MM.1S (cell line): ENCODE measurements at regions not wholly inside any gene's neighbourhood (a gene's known extent, or its start where the extent isn't known, plus 50 kb on each side); places are given as distances from the start of the nearest gene placed in this dataset.

ENCODE experiments used
- DNase-seq: peaks from one replicate; pipeline ENCODE4 v3.0.0-alpha.2; 2015
- H2AFZ ChIP-seq: fragments of 300-600 bp; sonication (generic); 2 replicates; pipeline ENCODE4 v1.6.0; 2016; ENCODE audit warnings: antibody characterized with exemption, low read length
- H3F3A ChIP-seq: fragments of 300-600 bp; sonication (generic); 2 replicates; pipeline ENCODE4 v1.6.1; 2016; ENCODE audit warnings: mild to moderate bottlenecking, antibody characterized with exemption, low read length, moderate library complexity, mixed read lengths; ENCODE audit not compliant: insufficient read depth
- H3K27ac ChIP-seq: fragments of 300-600 bp; sonication (generic); 2 replicates; pipeline ENCODE4 v1.5.1; 2016; ENCODE audit warnings: mild to moderate bottlenecking, low read length
- H3K27me3 ChIP-seq: fragments of 300-600 bp; sonication (generic); replicated peaks from 2 replicates; pipeline ENCODE4 v1.6.0; 2016; ENCODE audit warnings: low read length; ENCODE audit not compliant: insufficient read depth
- H3K36me3 ChIP-seq: fragments of 300-600 bp; sonication (generic); replicated peaks from 2 replicates; pipeline ENCODE4 v1.6.1; 2016; ENCODE audit warnings: mild to moderate bottlenecking, low read length, mixed read lengths; ENCODE audit not compliant: insufficient read depth
- H3K4me1 ChIP-seq: fragments of 300-600 bp; sonication (generic); 2 replicates; pipeline ENCODE4 v1.6.1; 2016; ENCODE audit warnings: low read length, mixed read lengths
- H3K4me2 ChIP-seq: fragments of 300-600 bp; sonication (generic); 2 replicates; pipeline ENCODE4 v1.6.0; 2016; ENCODE audit warnings: low read depth, low read length
- H3K4me3 ChIP-seq: fragments of 300-600 bp; sonication (generic); 2 replicates; pipeline ENCODE4 v1.5.1; 2016; ENCODE audit warnings: low read length, mixed read lengths
- H3K79me2 ChIP-seq: fragments of 300-600 bp; sonication (generic); 2 replicates; pipeline ENCODE4 v1.6.1; 2016; ENCODE audit warnings: mixed run types, low read length, mixed read lengths
- H3K9ac ChIP-seq: fragments of 300-600 bp; sonication (generic); 2 replicates; pipeline ENCODE4 v1.6.1; 2016; ENCODE audit warnings: low read length, mixed read lengths
- H3K9me2 ChIP-seq: fragments of 300-600 bp; sonication (generic); replicated peaks from 2 replicates; pipeline ENCODE4 v1.6.1; 2016; ENCODE audit warnings: mild to moderate bottlenecking, low read length, mixed read lengths; ENCODE audit not compliant: insufficient read depth
- H3K9me3 ChIP-seq: fragments of 300-600 bp; sonication (generic); replicated peaks from 2 replicates; pipeline ENCODE4 v1.6.1; 2016; ENCODE audit warnings: mild to moderate bottlenecking, low read length, mixed read lengths; ENCODE audit not compliant: insufficient read depth
- H4K20me1 ChIP-seq: fragments of 300-600 bp; sonication (generic); 2 replicates; pipeline ENCODE4 v1.6.1; 2016; ENCODE audit warnings: mild to moderate bottlenecking, low read length, moderate library complexity, mixed read lengths; ENCODE audit not compliant: insufficient read depth
- EZH2 ChIP-seq: fragments of 300-600 bp; sonication (generic); optimal IDR thresholded peaks from 2 replicates; pipeline ENCODE3; 2017; ENCODE audit warnings: low read depth, mild to moderate bottlenecking, antibody characterized with exemption, low read length, mixed read lengths
- EZH2phosphoT487 ChIP-seq: fragments of 300-600 bp; sonication (generic); IDR thresholded peaks from 2 replicates; pipeline ENCODE4 v1.6.1; 2018; ENCODE audit warnings: antibody characterized with exemption, low read length
- TF ChIP-seq, protein P1 (sequence below): fragments of 300-600 bp; sonication (generic); IDR thresholded peaks from 2 replicates; pipeline ENCODE4 v1.5.1; 2016; ENCODE audit warnings: antibody characterized with exemption, low read length, mixed read lengths

- no peaks in the 10 kb centered on the region for H3F3A ChIP-seq
- no peak overlapping the region for H3K4me3 ChIP-seq
- H3K27ac ChIP-seq, result no peak overlapping the region
- H3K9ac ChIP-seq, result no peak overlapping the region
- no peaks in the 10 kb centered on the region for H3K36me3 ChIP-seq
- no peaks in the 10 kb centered on the region for H3K9me2 ChIP-seq
- H3K9me3 ChIP-seq, result no peaks in the 10 kb centered on the region
- no peak overlapping the region for H2AFZ ChIP-seq
- DNase-seq, result no peak
- H4K20me1 ChIP-seq, result no peaks in the 10 kb centered on the region
- no peaks in the 10 kb centered on the region for H3K79me2 ChIP-seq
- H3K4me2 ChIP-seq, result no peak overlapping the region
- H3K27me3 ChIP-seq, result no peaks in the 10 kb centered on the region
- no peak for TF ChIP-seq EZH2
- no peaks in the 10 kb centered on the region for H3K4me1 ChIP-seq
These were observed 134.4 kb upstream of the VEGFC start for GRCh38 chr4:176927117-176927516.

DNA sequence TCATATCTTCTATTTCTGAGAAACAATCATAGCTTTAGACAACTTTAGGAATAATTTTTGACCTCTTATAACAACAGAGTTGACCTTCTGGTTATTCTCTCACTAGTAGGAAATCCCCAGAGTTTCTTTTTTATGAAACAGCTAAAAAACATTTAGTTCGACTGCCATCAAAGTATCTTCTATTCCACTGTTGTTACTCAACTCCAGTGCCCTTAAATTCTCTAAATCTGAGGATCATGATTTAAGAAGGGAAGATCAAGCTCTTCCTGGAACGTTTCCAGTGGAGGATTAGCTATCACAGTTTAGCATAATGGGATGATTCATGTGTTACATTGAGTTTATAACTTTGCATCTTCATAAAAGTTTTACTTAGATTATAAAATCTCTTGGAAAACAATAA, 134.9 kb upstream of the VEGFC start:
- no peaks in the 10 kb centered on the region for H3K4me1 ChIP-seq
- TF ChIP-seq, protein P1, sequence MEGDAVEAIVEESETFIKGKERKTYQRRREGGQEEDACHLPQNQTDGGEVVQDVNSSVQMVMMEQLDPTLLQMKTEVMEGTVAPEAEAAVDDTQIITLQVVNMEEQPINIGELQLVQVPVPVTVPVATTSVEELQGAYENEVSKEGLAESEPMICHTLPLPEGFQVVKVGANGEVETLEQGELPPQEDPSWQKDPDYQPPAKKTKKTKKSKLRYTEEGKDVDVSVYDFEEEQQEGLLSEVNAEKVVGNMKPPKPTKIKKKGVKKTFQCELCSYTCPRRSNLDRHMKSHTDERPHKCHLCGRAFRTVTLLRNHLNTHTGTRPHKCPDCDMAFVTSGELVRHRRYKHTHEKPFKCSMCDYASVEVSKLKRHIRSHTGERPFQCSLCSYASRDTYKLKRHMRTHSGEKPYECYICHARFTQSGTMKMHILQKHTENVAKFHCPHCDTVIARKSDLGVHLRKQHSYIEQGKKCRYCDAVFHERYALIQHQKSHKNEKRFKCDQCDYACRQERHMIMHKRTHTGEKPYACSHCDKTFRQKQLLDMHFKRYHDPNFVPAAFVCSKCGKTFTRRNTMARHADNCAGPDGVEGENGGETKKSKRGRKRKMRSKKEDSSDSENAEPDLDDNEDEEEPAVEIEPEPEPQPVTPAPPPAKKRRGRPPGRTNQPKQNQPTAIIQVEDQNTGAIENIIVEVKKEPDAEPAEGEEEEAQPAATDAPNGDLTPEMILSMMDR, result no peak
- TF ChIP-seq EZH2phosphoT487 (no peak), EZH2 (no peak)
- no peaks in the 10 kb centered on the region for H3F3A ChIP-seq
- H4K20me1 ChIP-seq, result no peaks in the 10 kb centered on the region
- no peak overlapping the region for H2AFZ ChIP-seq
- no peak overlapping the region for H3K27ac ChIP-seq
- no peaks in the 10 kb centered on the region for H3K36me3 ChIP-seq
- H3K4me2 ChIP-seq, result no peak overlapping the region
- H3K9ac ChIP-seq, result no peak overlapping the region
- no peak overlapping the region for H3K4me3 ChIP-seq
- DNase-seq, result no peak
- no peaks in the 10 kb centered on the region for H3K9me3 ChIP-seq
- H3K79me2 ChIP-seq, result no peaks in the 10 kb centered on the region
- no peaks in the 10 kb centered on the region for H3K9me2 ChIP-seq
- no peaks in the 10 kb centered on the region for H3K27me3 ChIP-seq

- Histone ChIP-seq H3K4me3 (no peak overlapping the region), H3K27me3 (no peaks in the 10 kb centered on the region), H3K36me3 (no peaks in the 10 kb centered on the region), H3K27ac (no peak overlapping the region), H3K9ac (no peak overlapping the region), H3K9me2 (no peaks in the 10 kb centered on the region), H3K79me2 (no peaks in the 10 kb centered on the region), H3F3A (no peaks in the 10 kb centered on the region), H3K4me2 (no peak overlapping the region), H3K4me1 (no peaks in the 10 kb centered on the region), H4K20me1 (no peaks in the 10 kb centered on the region), H2AFZ (no peak overlapping the region), H3K9me3 (no peaks in the 10 kb centered on the region)
- TF ChIP-seq EZH2phosphoT487, result no peak
- TF ChIP-seq EZH2, result no peak
- TF ChIP-seq, protein P1, result no peak
- no peak for DNase-seq
These were observed 146.7 kb upstream of the VEGFC start for GRCh38 chr4:176939445-176939844.

GRCh38 chr4:176945334-176945733, 152.6 kb upstream of the VEGFC start:
- H3K9ac ChIP-seq, result no peak overlapping the region
- no peaks in the 10 kb centered on the region for H3K9me3 ChIP-seq
- H2AFZ ChIP-seq, result no peak overlapping the region
- H3K9me2 ChIP-seq, result no peaks in the 10 kb centered on the region
- no peak for DNase-seq
- no peak for TF ChIP-seq EZH2phosphoT487
- TF ChIP-seq, protein P1, result no peak
- no peak for TF ChIP-seq EZH2
- H3K27ac ChIP-seq, result no peak overlapping the region
- no peaks in the 10 kb centered on the region for H3F3A ChIP-seq
- no peak overlapping the region for H3K4me2 ChIP-seq
- no peaks in the 10 kb centered on the region for H3K36me3 ChIP-seq
- H4K20me1 ChIP-seq, result no peaks in the 10 kb centered on the region
- H3K4me1 ChIP-seq, result no peaks in the 10 kb centered on the region
- no peak overlapping the region for H3K4me3 ChIP-seq
- H3K79me2 ChIP-seq, result no peaks in the 10 kb centered on the region
- H3K27me3 ChIP-seq, result no peaks in the 10 kb centered on the region
